BE2C (cell line): ENCODE measurements at regions not wholly inside any gene's neighbourhood (a gene's known extent, or its start where the extent isn't known, plus 50 kb on each side); places are given as distances from the start of the nearest gene placed in this dataset.
"Not testable (repeated sequence)": the region's sequence is repeated elsewhere in the genome, so short reads cannot be mapped to it uniquely, and the experiment has no call there.

Source experiments
- DNase-seq: peaks from one replicate; pipeline ENCODE4 v3.0.0-alpha.2; 2020
- H3K27me3 ChIP-seq: fragments of 250-450 bp; sonication (Bioruptor Pico); 2 replicates; pipeline ENCODE4 v1.5.1; 2020; ENCODE audit warnings: mild to moderate bottlenecking
- H3K36me3 ChIP-seq: fragments of 250-450 bp; sonication (Bioruptor Pico); 2 replicates; pipeline ENCODE4 v1.5.1; 2020; ENCODE audit warnings: mild to moderate bottlenecking
- H3K4me1 ChIP-seq: fragments of 250-450 bp; sonication (Bioruptor Pico); 2 replicates; pipeline ENCODE4 v1.5.1; 2020
- H3K4me3 ChIP-seq: 2 replicates; pipeline ENCODE4 v1.5.1; 2011; ENCODE audit warnings: low read depth, low read length
- H3K9me3 ChIP-seq: fragments of 250-450 bp; sonication (Bioruptor Pico); 2 replicates; pipeline ENCODE4 v1.5.1; 2020
- CTCF ChIP-seq: IDR thresholded peaks from 2 replicates; pipeline ENCODE4 v1.5.1; 2012; ENCODE audit warnings: mild to moderate bottlenecking, low read depth, low read length

- Histone ChIP-seq H3K9me3 (no peaks in the 10 kb centered on the region), H3K36me3 (no peaks in the 10 kb centered on the region), H3K4me1 (no peaks in the 10 kb centered on the region), H3K4me3 (no peak overlapping the region), H3K27me3 (no peaks in the 10 kb centered on the region)
- TF ChIP-seq CTCF, result no peak
- no peak for DNase-seq
These were observed 458.4 kb downstream of the SHISA9 start for GRCh38 chr16:13359835-13360234.

GRCh38 chr16:13372421-13372820, 471.0 kb downstream of the SHISA9 start:
- no peak for TF ChIP-seq CTCF

GRCh38 chr16:13376174-13376573, 474.8 kb downstream of the SHISA9 start:
- no peak for DNase-seq
- Histone ChIP-seq H3K4me1 (no peaks in the 10 kb centered on the region), H3K27me3 (no peaks in the 10 kb centered on the region), H3K9me3 (no peaks in the 10 kb centered on the region), H3K4me3 (no peak overlapping the region), H3K36me3 (no peaks in the 10 kb centered on the region)
- no peak for TF ChIP-seq CTCF

More at GRCh38 chr16:13372421-13372820, 471.0 kb downstream of the SHISA9 start:
- no peaks in the 10 kb centered on the region for H3K36me3 ChIP-seq
- no peak overlapping the region for H3K4me3 ChIP-seq
- no peaks in the 10 kb centered on the region for H3K4me1 ChIP-seq
- no peaks in the 10 kb centered on the region for H3K9me3 ChIP-seq
- no peak for DNase-seq
- no peaks in the 10 kb centered on the region for H3K27me3 ChIP-seq

GRCh38 chr16:13377143-13377542, 475.7 kb downstream of the SHISA9 start:
- Histone ChIP-seq H3K9me3 (no peaks in the 10 kb centered on the region), H3K36me3 (no peaks in the 10 kb centered on the region), H3K4me3 (no peak overlapping the region), H3K4me1 (no peaks in the 10 kb centered on the region), H3K27me3 (no peaks in the 10 kb centered on the region)
- no peak for TF ChIP-seq CTCF
- no peak for DNase-seq

- DNase-seq, result no peak
- no peak for TF ChIP-seq CTCF
- H3K36me3 ChIP-seq, result no peaks in the 10 kb centered on the region
- H3K4me1 ChIP-seq, result no peaks in the 10 kb centered on the region
- no peaks in the 10 kb centered on the region for H3K9me3 ChIP-seq
- no peak overlapping the region for H3K4me3 ChIP-seq
- H3K27me3 ChIP-seq, result no peaks in the 10 kb centered on the region
These were observed 476.8 kb downstream of the SHISA9 start for GRCh38 chr16:13378151-13378550.

GRCh38 chr16:13379266-13379665, 477.9 kb downstream of the SHISA9 start:
- no peaks in the 10 kb centered on the region for H3K9me3 ChIP-seq
- no peaks in the 10 kb centered on the region for H3K27me3 ChIP-seq
- no peaks in the 10 kb centered on the region for H3K4me1 ChIP-seq
- no peak for DNase-seq
- no peak for TF ChIP-seq CTCF
- H3K36me3 ChIP-seq, result no peaks in the 10 kb centered on the region
- H3K4me3 ChIP-seq, result no peak overlapping the region

- not testable (repeated sequence) for H3K4me1 ChIP-seq, H3K9me3 ChIP-seq, H3K27me3 ChIP-seq, DNase-seq, H3K4me3 ChIP-seq, H3K36me3 ChIP-seq
These were observed 484.0 kb downstream of the SHISA9 start for GRCh38 chr16:13385156-13386040.
